H1 (cell line): ENCODE measurements at regions not wholly inside any gene's neighbourhood (a gene's known extent, or its start where the extent isn't known, plus 50 kb on each side); places are given as distances from the start of the nearest gene placed in this dataset.

Experiments used
- CTCF ChIA-PET: fragments of 300-600 bp; sonication (Branson Sonifier 250); formaldehyde crosslinking; loops from one replicate; lab custom pipeline; 2021; ENCODE audit not compliant: partially characterized antibody; lab: Charles Lee
- POLR2A ChIA-PET: fragments of 300-600 bp; sonication (Branson Sonifier 250); formaldehyde crosslinking; loops from one replicate; lab custom pipeline; 2021; ENCODE audit warnings: inconsistent platforms; ENCODE audit not compliant: partially characterized antibody; lab: Charles Lee
- DNase-seq, 2 experiments: peaks; one replicate each; pipeline versions ENCODE4 v3.0.0 to v3.0.0-alpha.2; 2010 to 2022; ENCODE audit warnings: low spot score in 2 of 2, low read depth in 1 of 2, mixed read lengths in 1 of 2
- FAIRE-seq: peaks from 2 replicates; lab custom pipeline; 2011; peaks lifted over from hg19 to GRCh38; lab: Jason Lieb, UNC
- H2AFZ ChIP-seq: 2 replicates; pipeline ENCODE4 v1.8.1; 2012; ENCODE audit warnings: low read length, inconsistent platforms
- H2AK5ac ChIP-seq: 2 replicates; pipeline ENCODE4 v1.6.1; 2013; ENCODE audit warnings: low read depth, low read length
- H2BK120ac ChIP-seq: replicated peaks from 2 replicates; pipeline ENCODE3; 2013; ENCODE audit warnings: low read depth, low read length, inconsistent platforms
- H2BK12ac ChIP-seq: 2 replicates; pipeline ENCODE4 v1.6.1; 2013; ENCODE audit warnings: low read depth, low read length
- H2BK15ac ChIP-seq: 2 replicates; pipeline ENCODE4 v1.6.1; 2013; ENCODE audit warnings: low read length
- H2BK20ac ChIP-seq: 2 replicates; pipeline ENCODE4 v1.6.1; 2013; ENCODE audit warnings: low read length
- H2BK5ac ChIP-seq: 2 replicates; pipeline ENCODE4 v1.6.1; 2013; ENCODE audit warnings: low read depth, low read length
- H3K14ac ChIP-seq: 2 replicates; pipeline ENCODE4 v1.6.1; 2013; ENCODE audit warnings: inconsistent platforms; ENCODE audit not compliant: insufficient read length
- H3K18ac ChIP-seq: 2 replicates; pipeline ENCODE4 v1.6.1; 2013; ENCODE audit warnings: low read length; ENCODE audit errors: extremely low read depth
- H3K23ac ChIP-seq: 2 replicates; pipeline ENCODE4 v1.6.1; 2013; ENCODE audit warnings: inconsistent platforms; ENCODE audit not compliant: insufficient read length
- H3K23me2 ChIP-seq: 2 replicates; pipeline ENCODE4 v1.6.1; 2013; ENCODE audit warnings: low read depth, low read length
- H3K27ac ChIP-seq: 2 replicates; pipeline ENCODE4 v1.6.1; 2011; ENCODE audit warnings: low read depth, low read length, inconsistent platforms
- H3K27me3 ChIP-seq, 4 experiments: replicated peaks in 1 of 4; 1 replicate in 1 of 4; 2 replicates in 3 of 4; pipeline versions ENCODE4 v1.6.1 to v1.8.1; 2011 to 2013; ENCODE audit warnings: low read length in 3 of 4, mild to moderate bottlenecking in 3 of 4, inconsistent platforms in 2 of 4, mixed read lengths in 2 of 4, moderate library complexity in 1 of 4; ENCODE audit not compliant: control insufficient read depth in 3 of 4, insufficient read depth in 3 of 4; ENCODE audit errors: extremely low read depth in 1 of 4
- H3K36me3 ChIP-seq, 4 experiments: 2 replicates each; pipeline versions ENCODE4 v1.6.1 to v1.8.1; 2011 to 2013; ENCODE audit warnings: mild to moderate bottlenecking in 4 of 4, low read length in 3 of 4, moderate library complexity in 2 of 4, control low read depth in 1 of 4, inconsistent platforms in 1 of 4; ENCODE audit not compliant: insufficient read depth in 4 of 4, control insufficient read depth in 2 of 4
- H3K4ac ChIP-seq: replicated peaks from 2 replicates; pipeline ENCODE3; 2013; ENCODE audit warnings: low read length, low read depth, mixed read lengths, inconsistent platforms; ENCODE audit not compliant: insufficient read length
- H3K4me1 ChIP-seq, 4 experiments: replicated peaks in 1 of 4; 1 replicate in 1 of 4; 2 replicates in 3 of 4; pipeline versions ENCODE4 v1.6.1 to v1.8.1; 2011 to 2013; ENCODE audit warnings: low read length in 3 of 4, inconsistent platforms in 2 of 4, mixed read lengths in 1 of 4; ENCODE audit not compliant: insufficient read depth in 4 of 4, control insufficient read depth in 3 of 4
- H3K4me2 ChIP-seq, 2 experiments: 2 replicates each; pipeline versions ENCODE4 v1.6.1 to v1.8.1; 2011 to 2013; ENCODE audit warnings: low read depth in 2 of 2, low read length in 2 of 2, control low read depth in 1 of 2, inconsistent platforms in 1 of 2, mild to moderate bottlenecking in 1 of 2; ENCODE audit not compliant: insufficient read depth in 1 of 2
- H3K4me3 ChIP-seq, 4 experiments: fragments of 200-600, 300-600 bp in 1 of 4; sonication (generic), shearing (Covaris generic), sonication (Bioruptor Twin) in 1 of 4; 2 replicates each; pipeline versions ENCODE4 v1.5.1 to v1.8.1; 2011 to 2016; ENCODE audit warnings: low read length in 4 of 4, low read depth in 3 of 4, control low read depth in 2 of 4, inconsistent platforms in 2 of 4, mild to moderate bottlenecking in 2 of 4, mixed read lengths in 1 of 4, moderate library complexity in 1 of 4; ENCODE audit not compliant: insufficient read depth in 2 of 4; ENCODE audit errors: extremely low read depth in 1 of 4
- H3K56ac ChIP-seq: replicated peaks from 2 replicates; pipeline ENCODE3; 2013; ENCODE audit warnings: low read depth, mild to moderate bottlenecking, mixed read lengths, low read length, inconsistent platforms; ENCODE audit not compliant: insufficient read length
- H3K79me1 ChIP-seq: 2 replicates; pipeline ENCODE4 v1.6.1; 2013; ENCODE audit warnings: low read depth, low read length, control low read depth
- H3K79me2 ChIP-seq, 2 experiments: 2 replicates each; pipeline versions ENCODE4 v1.6.1 to v1.8.1; 2012 to 2013; ENCODE audit warnings: low read length in 2 of 2, mild to moderate bottlenecking in 2 of 2, inconsistent platforms in 1 of 2; ENCODE audit not compliant: insufficient read depth in 2 of 2, control insufficient read depth in 1 of 2
- H3K9ac ChIP-seq, 4 experiments: replicated peaks in 1 of 4; 1 replicate in 1 of 4; 2 replicates in 3 of 4; pipeline versions ENCODE4 v1.6.1 to v1.8.1; 2011 to 2013; ENCODE audit warnings: low read depth in 3 of 4, low read length in 3 of 4, control low read depth in 2 of 4, mild to moderate bottlenecking in 2 of 4, moderate library complexity in 2 of 4, inconsistent platforms in 1 of 4; ENCODE audit errors: extremely low read depth in 1 of 4
- H3K9me3 ChIP-seq, 2 experiments: 2 replicates each; pipeline versions ENCODE4 v1.6.1 to v1.8.1; 2012 to 2013; ENCODE audit warnings: mild to moderate bottlenecking in 2 of 2, moderate library complexity in 2 of 2, control low read depth in 1 of 2, inconsistent platforms in 1 of 2, low read depth in 1 of 2, low read length in 1 of 2, mixed read lengths in 1 of 2; ENCODE audit not compliant: insufficient read depth in 2 of 2
- H4K20me1 ChIP-seq, 2 experiments: replicated peaks in 1 of 2; 2 replicates each; pipeline versions ENCODE3 to v1.8.1; 2011 to 2013; ENCODE audit warnings: inconsistent platforms in 2 of 2, low read length in 2 of 2, mild to moderate bottlenecking in 1 of 2; ENCODE audit not compliant: insufficient read depth in 2 of 2, control insufficient read depth in 1 of 2
- H4K5ac ChIP-seq: 2 replicates; pipeline ENCODE4 v1.6.1; 2013; ENCODE audit warnings: low read length, low read depth, mixed read lengths, inconsistent platforms; ENCODE audit not compliant: insufficient read length
- H4K8ac ChIP-seq: 2 replicates; pipeline ENCODE4 v1.8.0; 2013; ENCODE audit warnings: mild to moderate bottlenecking, moderate library complexity, low read length, inconsistent platforms; ENCODE audit not compliant: insufficient read depth; ENCODE audit errors: extremely low read depth
- H4K91ac ChIP-seq: replicated peaks from 2 replicates; pipeline ENCODE3; 2013; ENCODE audit warnings: low read length, mixed read lengths, inconsistent platforms; ENCODE audit not compliant: insufficient read length
- BRCA1 ChIP-seq: IDR thresholded peaks from 2 replicates; pipeline ENCODE4 v1.6.1; 2012; ENCODE audit warnings: low read depth, low read length, improper control_type of control experiment
- CHD1 ChIP-seq: IDR thresholded peaks from 2 replicates; pipeline ENCODE4 v1.6.1; 2012; ENCODE audit warnings: low read depth, low read length, improper control_type of control experiment
- GABPA ChIP-seq: IDR thresholded peaks from 2 replicates; pipeline ENCODE4 v1.6.1; 2011; ENCODE audit warnings: mild to moderate bottlenecking, low read length, moderate library complexity, borderline replicate concordance; ENCODE audit not compliant: insufficient read depth
- MAFK ChIP-seq: IDR thresholded peaks from 2 replicates; pipeline ENCODE4 v1.6.1; 2012; ENCODE audit warnings: low read depth, mild to moderate bottlenecking, improper control_type of control experiment, low read length
- POLR2A ChIP-seq, 2 experiments: IDR thresholded peaks; 1 replicate in 1 of 2; 2 replicates in 1 of 2; pipeline ENCODE4 v1.6.1; 2011; ENCODE audit warnings: low read depth in 2 of 2, low read length in 2 of 2, mild to moderate bottlenecking in 2 of 2; ENCODE audit errors: control extremely low read depth in 1 of 2
- POLR2AphosphoS5 ChIP-seq: IDR thresholded peaks from 2 replicates; pipeline ENCODE4 v1.6.1; 2011; ENCODE audit warnings: low read depth, low read length
- RXRA ChIP-seq: IDR thresholded peaks from 2 replicates; pipeline ENCODE4 v1.6.1; 2011; ENCODE audit warnings: low read depth, mild to moderate bottlenecking, low read length, moderate library complexity; ENCODE audit not compliant: insufficient read depth
- TAF7 ChIP-seq: optimal IDR thresholded peaks from 2 replicates; pipeline ENCODE3; 2011; ENCODE audit warnings: low read depth, mild to moderate bottlenecking, inconsistent platforms, low read length, moderate library complexity, borderline replicate concordance
- WGBS, 2 experiments: shearing (Covaris generic) in 1 of 2; methylation state at CpG; one replicate each; pipeline versions ENCODE4 v1.1.6 to v1.1.7; 2013 to 2015; ENCODE audit warnings: low lambda C conversion rate in 2 of 2, mixed read lengths in 2 of 2, inconsistent platforms in 1 of 2, low coverage in 1 of 2, missing lambda C conversion rate in 1 of 2; ENCODE audit not compliant: insufficient replicate concordance in 2 of 2, insufficient coverage in 1 of 2, insufficient read length in 1 of 2; ENCODE audit errors: extremely low coverage in 1 of 2, missing lambda C conversion rate in 1 of 2; 5-methylcytosine and 5-hydroxymethylcytosine counted together
- TF ChIP-seq, protein P1 (sequence below): IDR thresholded peaks from 2 replicates; pipeline ENCODE4 v1.6.1; 2012; ENCODE audit warnings: inconsistent platforms

DNA sequence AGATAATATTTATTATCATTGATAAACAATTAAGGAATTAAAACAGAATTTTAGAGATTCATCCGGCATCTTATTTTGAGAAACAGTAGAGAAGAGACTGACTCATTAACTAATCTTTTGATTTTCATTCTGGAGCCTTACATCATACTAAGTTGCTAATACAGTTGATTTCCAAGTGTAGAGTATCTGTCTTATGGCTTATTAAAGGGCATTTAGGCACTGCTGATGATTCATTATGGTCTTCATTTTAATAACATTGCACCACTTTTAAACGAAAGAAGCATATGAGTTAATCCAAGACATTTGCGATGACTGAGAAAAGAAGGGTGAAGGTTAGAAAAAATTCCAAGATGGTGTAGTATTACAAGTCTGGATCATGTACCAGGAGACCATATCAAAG, 186.0 kb upstream of the CACNA2D1 start:
- Histone ChIP-seq H3K23me2 (no peaks in the 10 kb centered on the region), H4K91ac (no peak overlapping the region), H3K14ac (no peak overlapping the region), H4K8ac (no peak overlapping the region), H3K23ac (no peak overlapping the region), H2BK5ac (no peak overlapping the region), H3K27ac (no peak overlapping the region), H2AK5ac (no peak overlapping the region), H4K20me1 (no peaks in the 10 kb centered on the region)
- no peak for DNase-seq
- TF ChIP-seq MAFK = no peak
- TF ChIP-seq RXRA = no peak
- TF ChIP-seq BRCA1 = no peak
- no peak for TF ChIP-seq POLR2AphosphoS5
- no peak for TF ChIP-seq TAF7
- no peak for TF ChIP-seq CHD1
- TF ChIP-seq, protein P1, sequence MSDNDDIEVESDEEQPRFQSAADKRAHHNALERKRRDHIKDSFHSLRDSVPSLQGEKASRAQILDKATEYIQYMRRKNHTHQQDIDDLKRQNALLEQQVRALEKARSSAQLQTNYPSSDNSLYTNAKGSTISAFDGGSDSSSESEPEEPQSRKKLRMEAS = no peak
- TF ChIP-seq POLR2A (IDR thresholded peaks at IDR 0.05; ENCODE audit: control extremely low read depth in 1 of 2, low read depth in 2 of 2, low read length in 2 of 2) = no peak
- TF ChIP-seq GABPA = no peak
- TF ChIP-seq, all 59 proteins: peak for 0
- Histone ChIP-seq H3K36me3 (no peaks in the 10 kb centered on the region), H2BK15ac (no peak overlapping the region), H3K18ac (no peak overlapping the region), H3K4me1 (no peaks in the 10 kb centered on the region), H3K79me1 (no peaks in the 10 kb centered on the region), H3K4me3 (no peak overlapping the region), H3K4ac (no peak overlapping the region), H3K9ac (no peak overlapping the region), H2BK12ac (no peak overlapping the region), H3K4me2 (no peak overlapping the region), H2BK20ac (no peak overlapping the region), H3K9me3 (no peaks in the 10 kb centered on the region), H2BK120ac (no peak overlapping the region), H4K5ac (no peak overlapping the region), H3K79me2 (no peaks in the 10 kb centered on the region), H3K27me3 (no peaks in the 10 kb centered on the region), H2AFZ (no peak overlapping the region), H3K56ac (no peak overlapping the region)
- no peak for FAIRE-seq
- ChIA-PET POLR2A (no interaction called here), CTCF (no interaction called here)
- 94% methylated on average over 3 of the region's 3 CpGs; no CpG with 5 or more reads in 1 of the 2 experiments for WGBS, 2 experiments
